BJ (cell line): ENCODE measurements at regions not wholly inside any gene's neighbourhood (a gene's known extent, or its start where the extent isn't known, plus 50 kb on each side); places are given as distances from the start of the nearest gene placed in this dataset.

ENCODE experiments used
- CTCF ChIA-PET: fragments of 350-600 bp; formaldehyde crosslinking; extraction: SDS; loops from one replicate; lab custom pipeline; 2021; ENCODE audit warnings: antibody characterized with exemption, inconsistent platforms; lab: Yijun Ruan, JAX
- POLR2A ChIA-PET: fragments of 300-600 bp; sonication (Branson Sonifier 250); formaldehyde crosslinking; extraction: SDS; loops from one replicate; lab custom pipeline; 2021; ENCODE audit warnings: antibody characterized with exemption; lab: Charles Lee
- DNase-seq: peaks from one replicate; pipeline ENCODE4 v3.0.0-alpha.2; 2011; ENCODE audit warnings: low read depth
- H3K27me3 ChIP-seq: 2 replicates; pipeline ENCODE4 v1.6.0; 2011; ENCODE audit warnings: low read length; ENCODE audit not compliant: control insufficient read depth, insufficient read depth
- H3K36me3 ChIP-seq: 2 replicates; pipeline ENCODE4 v1.5.1; 2011; ENCODE audit warnings: low read length; ENCODE audit not compliant: control insufficient read depth, insufficient read depth
- H3K4me3 ChIP-seq: 2 replicates; pipeline ENCODE4 v1.5.1; 2011; ENCODE audit warnings: low read depth, mild to moderate bottlenecking, control low read depth, low read length
- TF ChIP-seq, protein P1 (sequence below): IDR thresholded peaks from 2 replicates; pipeline ENCODE4 v1.5.1; 2011; ENCODE audit warnings: low read depth, mild to moderate bottlenecking, control low read depth, inconsistent platforms, low read length, moderate library complexity; ENCODE audit not compliant: insufficient read depth

DNA sequence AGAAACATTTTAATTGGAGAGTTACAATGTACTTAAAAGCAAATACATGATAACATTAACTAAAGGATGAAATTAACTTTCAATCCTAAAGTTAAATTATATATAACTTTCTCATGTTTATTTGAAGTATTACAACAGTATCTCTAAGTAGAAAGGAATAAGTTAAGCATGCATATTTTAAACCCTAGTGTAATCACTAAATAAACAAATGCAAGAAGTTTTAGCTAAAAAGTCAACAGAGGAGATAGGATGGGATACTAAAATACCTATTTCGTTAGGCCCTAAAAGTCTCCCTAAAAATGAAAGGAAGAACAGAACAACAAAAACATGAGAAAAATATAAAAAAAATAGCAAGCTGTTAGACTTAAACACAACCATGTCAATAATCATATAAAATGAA is 361.3 kb upstream of the THBS1 start:
- DNase-seq = no peak
- CTCF ChIA-PET = no interaction called here
- TF ChIP-seq, protein P1, sequence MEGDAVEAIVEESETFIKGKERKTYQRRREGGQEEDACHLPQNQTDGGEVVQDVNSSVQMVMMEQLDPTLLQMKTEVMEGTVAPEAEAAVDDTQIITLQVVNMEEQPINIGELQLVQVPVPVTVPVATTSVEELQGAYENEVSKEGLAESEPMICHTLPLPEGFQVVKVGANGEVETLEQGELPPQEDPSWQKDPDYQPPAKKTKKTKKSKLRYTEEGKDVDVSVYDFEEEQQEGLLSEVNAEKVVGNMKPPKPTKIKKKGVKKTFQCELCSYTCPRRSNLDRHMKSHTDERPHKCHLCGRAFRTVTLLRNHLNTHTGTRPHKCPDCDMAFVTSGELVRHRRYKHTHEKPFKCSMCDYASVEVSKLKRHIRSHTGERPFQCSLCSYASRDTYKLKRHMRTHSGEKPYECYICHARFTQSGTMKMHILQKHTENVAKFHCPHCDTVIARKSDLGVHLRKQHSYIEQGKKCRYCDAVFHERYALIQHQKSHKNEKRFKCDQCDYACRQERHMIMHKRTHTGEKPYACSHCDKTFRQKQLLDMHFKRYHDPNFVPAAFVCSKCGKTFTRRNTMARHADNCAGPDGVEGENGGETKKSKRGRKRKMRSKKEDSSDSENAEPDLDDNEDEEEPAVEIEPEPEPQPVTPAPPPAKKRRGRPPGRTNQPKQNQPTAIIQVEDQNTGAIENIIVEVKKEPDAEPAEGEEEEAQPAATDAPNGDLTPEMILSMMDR = no peak
- POLR2A ChIA-PET = no interaction called here
- no peak overlapping the region for H3K4me3 ChIP-seq
- H3K36me3 ChIP-seq = no peaks in the 10 kb centered on the region
- H3K27me3 ChIP-seq = no peaks in the 10 kb centered on the region

DNA sequence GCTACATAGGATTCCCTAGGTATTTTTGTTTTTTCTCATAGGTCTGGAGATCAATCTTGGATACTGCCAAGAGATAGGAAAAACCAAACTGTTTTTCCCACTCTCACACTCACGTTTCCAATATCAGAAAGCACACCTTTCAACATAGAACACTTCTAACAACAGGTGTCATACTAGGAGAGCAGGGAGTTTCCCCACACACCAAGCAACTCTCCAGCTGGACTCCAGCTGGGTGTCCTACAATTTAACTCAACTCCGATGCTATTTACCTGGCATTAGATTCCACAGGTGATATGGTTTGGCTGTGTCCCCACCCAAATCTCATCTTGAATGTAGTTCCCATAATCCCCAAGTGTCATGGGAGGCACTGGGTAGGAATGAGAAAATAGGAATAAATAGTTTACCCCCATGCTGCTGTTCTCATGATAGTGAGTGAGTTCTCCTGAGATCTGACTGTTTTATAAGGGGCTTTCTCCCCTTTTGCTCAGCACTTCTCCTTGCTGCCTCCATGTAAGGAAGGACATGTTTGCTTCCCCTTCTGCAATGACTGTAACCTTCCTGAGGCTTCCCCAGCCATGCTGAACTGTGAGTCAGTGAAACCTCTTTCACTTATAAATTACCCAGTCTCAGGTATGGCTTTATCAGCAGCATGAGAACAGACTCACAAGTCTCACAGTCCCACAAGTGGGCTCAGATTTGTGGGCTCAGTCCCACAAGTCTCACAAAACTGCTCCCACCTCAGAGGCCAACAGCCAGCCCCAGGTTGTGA is 354.5 kb upstream of the THBS1 start:
- Histone ChIP-seq H3K4me3 (no peak overlapping the region), H3K36me3 (no peaks in the 10 kb centered on the region), H3K27me3 (no peaks in the 10 kb centered on the region)
- ChIA-PET CTCF (no interaction called here), POLR2A (no interaction called here)
- DNase-seq = no peak
- TF ChIP-seq, protein P1 = no peak

DNA sequence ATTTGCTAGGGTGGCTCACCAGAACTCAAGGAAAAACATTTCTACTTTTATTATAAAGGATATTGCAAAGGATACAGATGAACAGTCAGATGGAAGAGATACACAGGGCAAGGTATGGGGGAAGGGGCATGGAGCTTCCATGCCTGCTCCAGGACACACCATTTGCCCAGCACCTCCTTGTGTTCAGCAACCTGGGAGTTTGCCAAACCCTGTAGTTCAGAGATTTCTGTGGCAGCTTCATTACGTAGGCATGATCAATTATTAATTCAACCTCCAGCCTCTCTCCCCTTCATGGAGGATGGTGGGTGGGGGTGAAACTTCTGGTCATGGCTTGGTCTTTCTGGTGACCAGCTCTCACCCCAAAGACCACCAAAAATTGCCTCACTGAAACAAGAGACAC is 353.9 kb upstream of the THBS1 start:
- TF ChIP-seq, protein P1 = no peak
- DNase-seq = no peak
- Histone ChIP-seq H3K27me3 (no peaks in the 10 kb centered on the region), H3K4me3 (no peak overlapping the region), H3K36me3 (no peaks in the 10 kb centered on the region)
- CTCF ChIA-PET = no interaction called here
- POLR2A ChIA-PET = no interaction called here

DNA sequence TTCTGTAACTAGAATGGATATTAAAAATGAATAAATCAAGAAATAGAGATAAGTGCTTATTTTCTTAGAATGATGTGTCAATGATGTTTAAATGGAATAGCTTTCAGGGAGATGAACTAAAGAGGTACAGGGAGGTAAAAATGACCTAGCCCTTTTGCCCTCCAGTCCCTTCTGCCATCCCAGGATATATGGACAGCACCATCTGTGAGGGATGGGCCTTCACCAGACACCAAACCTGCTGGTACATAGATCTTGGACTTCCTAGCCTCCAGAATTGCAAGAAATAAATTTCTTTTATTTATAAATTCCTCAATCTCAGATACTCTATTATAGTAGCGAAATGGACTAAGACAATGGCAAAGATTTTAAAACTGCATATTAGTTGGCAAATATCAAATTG is 352.0 kb upstream of the THBS1 start:
- ChIA-PET POLR2A (no interaction called here), CTCF (no interaction called here)
- TF ChIP-seq, protein P1 = no peak
- Histone ChIP-seq H3K36me3 (no peaks in the 10 kb centered on the region), H3K4me3 (no peak overlapping the region), H3K27me3 (no peaks in the 10 kb centered on the region)
- DNase-seq = no peak

DNA sequence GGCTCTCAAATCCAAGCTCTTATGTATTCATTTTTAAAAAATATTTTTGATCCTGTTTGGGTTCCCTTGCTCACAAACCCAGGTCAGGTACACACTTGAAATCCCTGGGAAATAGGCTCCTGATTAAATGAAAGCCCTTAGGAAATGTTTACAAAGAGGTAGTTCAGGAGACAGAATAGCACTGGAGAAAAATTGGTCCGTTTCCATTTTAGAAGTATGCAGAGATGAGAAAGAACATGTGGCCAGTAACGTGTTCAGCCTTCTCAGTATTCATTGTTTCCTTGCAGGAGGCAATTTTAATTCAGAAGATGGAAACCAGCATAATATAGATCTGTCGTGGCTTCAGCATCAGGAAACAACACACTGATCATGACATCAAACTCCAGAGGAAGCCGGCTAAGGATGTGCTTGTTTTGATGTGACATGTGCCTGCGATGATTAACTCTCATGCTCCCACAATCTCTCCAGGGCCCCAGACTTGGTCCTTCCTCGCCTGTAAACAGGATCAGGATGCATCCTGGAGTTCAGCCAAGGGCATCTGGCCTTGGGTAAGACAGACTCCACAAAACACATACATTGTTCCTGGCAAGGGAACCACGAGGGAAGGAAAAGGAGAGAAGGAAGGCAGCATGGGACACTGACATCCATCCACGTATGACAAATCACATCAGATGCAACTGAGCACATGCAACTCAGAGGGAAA is 350.5 kb upstream of the THBS1 start:
- DNase-seq = no peak
- H3K36me3 ChIP-seq = no peaks in the 10 kb centered on the region
- H3K4me3 ChIP-seq = no peak overlapping the region
- CTCF ChIA-PET = no interaction called here
- POLR2A ChIA-PET = no interaction called here
- TF ChIP-seq, protein P1 = no peak
- H3K27me3 ChIP-seq = no peaks in the 10 kb centered on the region
